ENCODE measurements at regions not wholly inside any gene's neighbourhood (a gene's known extent, or its start where the extent isn't known, plus 50 kb on each side); places are given as distances from the start of the nearest gene placed in this dataset.

GRCh38 chr1:228869312-228869824, 134.1 kb downstream of the RHOU start:
- TF ChIP-seq Cebpa-rat (IDR thresholded peaks at IDR 0.05) = no peak
- no peak overlapping the region for H3K9ac ChIP-seq
- no peak overlapping the region for H3K4me3 ChIP-seq
- H3K36me3 ChIP-seq = no peaks in the 10 kb centered on the region
- peaks cover 11 to 41% (median 38%) of the 10 kb centered on the region in 10 experiments for H3K4me1 ChIP-seq
- H3K27me3 ChIP-seq = no peaks in the 10 kb centered on the region
- no peak overlapping the region for H3K4me2 ChIP-seq
- no peak overlapping the region for H3K27ac ChIP-seq
- no peaks in the 10 kb centered on the region for H4K20me1 ChIP-seq
- H3K9me3 ChIP-seq (replicated peaks in 1 of 11) = no peaks in the 10 kb centered on the region

GRCh38 chr1:228870041-228870713, 134.9 kb downstream of the RHOU start:
- no peak overlapping the region for H3K9ac ChIP-seq
- H3K4me3 ChIP-seq = no peak overlapping the region
- H3K4me2 ChIP-seq = no peak overlapping the region
- no peaks in the 10 kb centered on the region for H3K27me3 ChIP-seq
- H4K20me1 ChIP-seq = no peaks in the 10 kb centered on the region
- H3K27ac ChIP-seq = no peak overlapping the region
- H3K4me1 ChIP-seq = peaks cover 7 to 36% (median 31%) of the 10 kb centered on the region in 10 experiments; a peak in 19 of 20 replicates
- H3K36me3 ChIP-seq = no peaks in the 10 kb centered on the region
- TF ChIP-seq Cebpa-rat (IDR thresholded peaks at IDR 0.05) = no peak
- H3K9me3 ChIP-seq (replicated peaks in 1 of 11) = no peaks in the 10 kb centered on the region

- Histone ChIP-seq H3K4me3 (no peak overlapping the region), H3K9me3 (replicated peaks in 1 of 11) (no peaks in the 10 kb centered on the region), H3K27ac (no peak overlapping the region), H3K9ac (no peak overlapping the region), H3K27me3 (no peaks in the 10 kb centered on the region), H4K20me1 (no peaks in the 10 kb centered on the region), H3K36me3 (no peaks in the 10 kb centered on the region), H3K4me1 (peaks cover 7 to 25% (median 22%) of the 10 kb centered on the region in 10 experiments; a peak in 19 of 20 replicates), H3K4me2 (no peak overlapping the region)
- TF ChIP-seq Cebpa-rat (IDR thresholded peaks at IDR 0.05) = no peak
These were observed 136.2 kb downstream of the RHOU start for GRCh38 chr1:228871314-228872061.

- TF ChIP-seq Cebpa-rat (IDR thresholded peaks at IDR 0.05) = no peak
- no peaks in the 10 kb centered on the region for H4K20me1 ChIP-seq
- no peak overlapping the region for H3K4me2 ChIP-seq
- no peaks in the 10 kb centered on the region for H3K27me3 ChIP-seq
- H3K9me3 ChIP-seq (replicated peaks in 1 of 11) = no peaks in the 10 kb centered on the region
- no peak overlapping the region for H3K27ac ChIP-seq
- H3K4me3 ChIP-seq = no peak overlapping the region
- no peak overlapping the region for H3K9ac ChIP-seq
- H3K4me1 ChIP-seq = peaks cover 2 to 19% (median 16%) of the 10 kb centered on the region in 10 experiments; a peak in 19 of 20 replicates
- no peaks in the 10 kb centered on the region for H3K36me3 ChIP-seq
These were observed 136.8 kb downstream of the RHOU start for GRCh38 chr1:228872080-228872479.

- H3K4me2 ChIP-seq = no peak overlapping the region
- H3K27me3 ChIP-seq = no peaks in the 10 kb centered on the region
These were observed 138.4 kb downstream of the RHOU start for GRCh38 chr1:228873709-228874108.

GRCh38 chr1:228875741-228876140, 140.5 kb downstream of the RHOU start:
- Histone ChIP-seq H3K4me3 (no peak overlapping the region), H3K4me2 (no peak overlapping the region), H3K4me1 (no peaks in the 10 kb centered on the region), H3K9me3 (replicated peaks in 1 of 11) (no peaks in the 10 kb centered on the region), H4K20me1 (no peaks in the 10 kb centered on the region), H3K36me3 (no peaks in the 10 kb centered on the region), H3K27me3 (no peaks in the 10 kb centered on the region), H3K9ac (no peak overlapping the region), H3K27ac (no peak overlapping the region)
- no peak for TF ChIP-seq Cebpa-rat (IDR thresholded peaks at IDR 0.05)

More at GRCh38 chr1:228873709-228874108, 138.4 kb downstream of the RHOU start:
- no peak overlapping the region for H3K9ac ChIP-seq
- H3K27ac ChIP-seq = no peak overlapping the region
- H3K4me3 ChIP-seq = no peak overlapping the region
- H3K9me3 ChIP-seq (replicated peaks in 1 of 11) = no peaks in the 10 kb centered on the region
- no peak for TF ChIP-seq Cebpa-rat (IDR thresholded peaks at IDR 0.05)
- H3K36me3 ChIP-seq = no peaks in the 10 kb centered on the region
- no peaks in the 10 kb centered on the region for H4K20me1 ChIP-seq
- H3K4me1 ChIP-seq = peaks cover 0 to 3% (median under 1%) of the 10 kb centered on the region in 10 experiments; a peak in 8 of 20 replicates

GRCh38 chr1:228876187-228876586, 140.9 kb downstream of the RHOU start:
- no peak for TF ChIP-seq Cebpa-rat (IDR thresholded peaks at IDR 0.05)
- H3K4me3 ChIP-seq = no peak overlapping the region
- no peak overlapping the region for H3K4me2 ChIP-seq
- H3K27me3 ChIP-seq = no peaks in the 10 kb centered on the region
- H3K9ac ChIP-seq = no peak overlapping the region
- no peaks in the 10 kb centered on the region for H3K36me3 ChIP-seq
- H3K9me3 ChIP-seq (replicated peaks in 1 of 11) = no peaks in the 10 kb centered on the region
- no peaks in the 10 kb centered on the region for H4K20me1 ChIP-seq
- H3K27ac ChIP-seq = no peak overlapping the region
- H3K4me1 ChIP-seq = no peaks in the 10 kb centered on the region

GRCh38 chr1:228879164-228879563, 143.9 kb downstream of the RHOU start:
- H3K4me1 ChIP-seq = no peaks in the 10 kb centered on the region
- H3K4me3 ChIP-seq = no peak overlapping the region
- no peak overlapping the region for H3K4me2 ChIP-seq
- H3K9me3 ChIP-seq (replicated peaks in 1 of 11) = peaks cover 8 to 15% (median 13%) of the 10 kb centered on the region in 11 experiments
- H3K27ac ChIP-seq = no peak overlapping the region
- no peak overlapping the region for H3K9ac ChIP-seq
- no peaks in the 10 kb centered on the region for H4K20me1 ChIP-seq
- no peaks in the 10 kb centered on the region for H3K36me3 ChIP-seq
- H3K27me3 ChIP-seq = no peaks in the 10 kb centered on the region
- no peak for TF ChIP-seq Cebpa-rat (IDR thresholded peaks at IDR 0.05)

- Histone ChIP-seq H4K20me1 (no peaks in the 10 kb centered on the region), H3K27ac (no peak overlapping the region), H3K4me2 (0 out of 22 replicates have a peak overlapping the region, but pooled peaks of 1 of the 11 experiments have one; percentile 11), H3K9ac (no peak overlapping the region), H3K9me3 (replicated peaks in 1 of 11) (peaks cover 14 to 24% (median 20%) of the 10 kb centered on the region in 11 experiments), H3K36me3 (no peaks in the 10 kb centered on the region), H3K27me3 (no peaks in the 10 kb centered on the region), H3K4me3 (no peak overlapping the region), H3K4me1 (no peaks in the 10 kb centered on the region)
- no peak for TF ChIP-seq Cebpa-rat (IDR thresholded peaks at IDR 0.05)
These were observed 146.9 kb downstream of the RHOU start for GRCh38 chr1:228882041-228882770.
